ENCODE measurements at regions not wholly inside any gene's neighbourhood (a gene's known extent, or its start where the extent isn't known, plus 50 kb on each side); places are given as distances from the start of the nearest gene placed in this dataset.

GRCh38 chr20:60295214-60295613 is 337.0 kb downstream of the CDH26 start:
- no peak overlapping the region for H3K27ac ChIP-seq (ENCODE audit: low read depth, low read length, poor library complexity, severe bottlenecking)
- no peaks in the 10 kb centered on the region for H3K79me2 ChIP-seq (ENCODE audit: insufficient read depth, low read depth, low read length)
- TF ChIP-seq EZH2phosphoT487 (IDR thresholded peaks at IDR 0.05; ENCODE audit: borderline replicate concordance, low read depth, low read length) (no peak), CTCF (conservative IDR thresholded peaks at IDR 0.05; ENCODE audit: low read length) (no peak)
- H3K4me2 ChIP-seq (ENCODE audit: low read length), result no peak overlapping the region
- intact Hi-C loops (cut with micrococcal nuclease; ENCODE audit: unreplicated experiment), result no loop called here
- ChIA-PET CTCF (ENCODE audit: unreplicated experiment) (no interaction called here), POLR2A (no interaction called here)
- H3K9me2 ChIP-seq (ENCODE audit: insufficient read depth, low read length), result no peaks in the 10 kb centered on the region
- no peaks in the 10 kb centered on the region for H4K20me1 ChIP-seq (ENCODE audit: insufficient read depth, low read length)
- no peaks in the 10 kb centered on the region for H3K4me1 ChIP-seq (ENCODE audit: insufficient read depth, low read length, poor library complexity, severe bottlenecking)
- no peak overlapping the region for H2AFZ ChIP-seq (ENCODE audit: low read length)
- H3K4me3 ChIP-seq (ENCODE audit: low read depth, low read length, poor library complexity, severe bottlenecking), result no peak overlapping the region
- no peaks in the 10 kb centered on the region for H3K36me3 ChIP-seq (ENCODE audit: insufficient read depth, low read length)
- BruUV-seq (replicated peaks), result no TSS peak
- DNase-seq (ENCODE audit: low spot score), result no peak
- H3K9me3 ChIP-seq (ENCODE audit: low read length), result peaks cover 11% of the 10 kb centered on the region; the same call in 1 of the 2 replicates

GRCh38 chr20:60297649-60298048 is 339.4 kb downstream of the CDH26 start:
- POLR2A ChIA-PET, result no interaction called here
- Histone ChIP-seq H2AFZ (ENCODE audit: low read length) (no peak overlapping the region), H3K9me3 (ENCODE audit: low read length) (no peaks in the 10 kb centered on the region), H3K4me3 (ENCODE audit: low read depth, low read length, poor library complexity, severe bottlenecking) (no peak overlapping the region), H4K20me1 (ENCODE audit: insufficient read depth, low read length) (no peaks in the 10 kb centered on the region), H3K4me1 (ENCODE audit: insufficient read depth, low read length, poor library complexity, severe bottlenecking) (no peaks in the 10 kb centered on the region), H3K9me2 (ENCODE audit: insufficient read depth, low read length) (no peaks in the 10 kb centered on the region), H3K79me2 (ENCODE audit: insufficient read depth, low read depth, low read length) (no peaks in the 10 kb centered on the region), H3K36me3 (ENCODE audit: insufficient read depth, low read length) (no peaks in the 10 kb centered on the region), H3K4me2 (ENCODE audit: low read length) (no peak overlapping the region), H3K27ac (ENCODE audit: low read depth, low read length, poor library complexity, severe bottlenecking) (no peak overlapping the region)
- intact Hi-C loops (cut with micrococcal nuclease; ENCODE audit: unreplicated experiment), result no loop called here
- BruUV-seq (replicated peaks), result no TSS peak
- TF ChIP-seq EZH2phosphoT487 (IDR thresholded peaks at IDR 0.05; ENCODE audit: borderline replicate concordance, low read depth, low read length), result no peak
- DNase-seq (ENCODE audit: low spot score), result no peak
- CTCF ChIA-PET (ENCODE audit: unreplicated experiment), result no interaction called here

GRCh38 chr20:60298647-60299046 is 340.4 kb downstream of the CDH26 start:
- H3K36me3 ChIP-seq (ENCODE audit: insufficient read depth, low read length), result no peaks in the 10 kb centered on the region
- no peaks in the 10 kb centered on the region for H3K79me2 ChIP-seq (ENCODE audit: insufficient read depth, low read depth, low read length)
- ChIA-PET CTCF (ENCODE audit: unreplicated experiment) (no interaction called here), POLR2A (no interaction called here)
- DNase-seq (ENCODE audit: low spot score), result no peak
- no peak overlapping the region for H3K4me3 ChIP-seq (ENCODE audit: low read depth, low read length, poor library complexity, severe bottlenecking)
- H4K20me1 ChIP-seq (ENCODE audit: insufficient read depth, low read length), result no peaks in the 10 kb centered on the region
- H3K9me2 ChIP-seq (ENCODE audit: insufficient read depth, low read length), result no peaks in the 10 kb centered on the region
- no TSS peak for BruUV-seq (replicated peaks)
- no peaks in the 10 kb centered on the region for H3K4me1 ChIP-seq (ENCODE audit: insufficient read depth, low read length, poor library complexity, severe bottlenecking)
- TF ChIP-seq EZH2phosphoT487 (IDR thresholded peaks at IDR 0.05; ENCODE audit: borderline replicate concordance, low read depth, low read length), result no peak
- TF ChIP-seq CTCF (conservative IDR thresholded peaks at IDR 0.05; ENCODE audit: low read length), result no peak
- no peak overlapping the region for H3K27ac ChIP-seq (ENCODE audit: low read depth, low read length, poor library complexity, severe bottlenecking)
- no peaks in the 10 kb centered on the region for H3K9me3 ChIP-seq (ENCODE audit: low read length)
- H2AFZ ChIP-seq (ENCODE audit: low read length), result no peak overlapping the region
- no peak overlapping the region for H3K4me2 ChIP-seq (ENCODE audit: low read length)
- intact Hi-C loops (cut with micrococcal nuclease; ENCODE audit: unreplicated experiment), result no loop called here

All from OCI-LY7 (cell line).